Upper lobe of right lung (tissue), 1 donor: ENCODE measurements at regions not wholly inside any gene's neighbourhood (a gene's known extent, or its start where the extent isn't known, plus 50 kb on each side); places are given as distances from the start of the nearest gene placed in this dataset.
"Not testable (repeated sequence)": the region's sequence is repeated elsewhere in the genome, so short reads cannot be mapped to it uniquely, and the experiment has no call there.

Experiments
- ATAC-seq: fragments of 200-7000 bp; cut with Tn5 transposase; one replicate; pipeline ENCODE4 v1.9.1; 2020; ENCODE audit warnings: mild to moderate bottlenecking, moderate library complexity
- DNase-seq: peaks from one replicate; pipeline ENCODE4 v3.0.0-alpha.2; 2020
- H3K27ac ChIP-seq: fragments of 200-600 bp; one replicate; pipeline ENCODE4 v1.8.0; 2022
- H3K27me3 ChIP-seq: fragments of 200-600 bp; one replicate; pipeline ENCODE4 v1.8.0; 2022; ENCODE audit warnings: mild to moderate bottlenecking
- H3K36me3 ChIP-seq: fragments of 200-600 bp; one replicate; pipeline ENCODE4 v1.8.0; 2022
- H3K4me1 ChIP-seq: fragments of 200-600 bp; one replicate; pipeline ENCODE4 v1.8.0; 2022
- H3K4me3 ChIP-seq: fragments of 200-600 bp; one replicate; pipeline ENCODE4 v1.8.0; 2022; ENCODE audit warnings: mild to moderate bottlenecking
- H3K9me3 ChIP-seq: fragments of 200-600 bp; one replicate; pipeline ENCODE4 v1.8.0; 2022
- CTCF ChIP-seq: fragments of 200-600 bp; IDR thresholded peaks from one replicate; pipeline ENCODE4 v1.8.0; 2022; ENCODE audit warnings: antibody characterized with exemption
- intact Hi-C: fragments of 100-400 bp; cut with DNase I; formaldehyde crosslinking; loops from one replicate; pipeline ENCODE4 v1.11.0; 2022
- donor health status: DM: no; HTN: yes; CAD: no; lungs with severe emphysema.

- ATAC-seq (no peak), DNase-seq (peak; percentile 30)
- Histone ChIP-seq H3K4me1 (no peaks in the 10 kb centered on the region), H3K27me3 (peaks cover 2% of the 10 kb centered on the region), H3K9me3 (peaks cover 3% of the 10 kb centered on the region), H3K36me3 (no peaks in the 10 kb centered on the region), H3K27ac (no peak overlapping the region), H3K4me3 (no peak overlapping the region)
- intact Hi-C loops, result no loop called here
- TF ChIP-seq CTCF, result no peak
Measured at GRCh38 chr6:1445650-1446330, 56.4 kb downstream of the FOXF2 start.

DNA sequence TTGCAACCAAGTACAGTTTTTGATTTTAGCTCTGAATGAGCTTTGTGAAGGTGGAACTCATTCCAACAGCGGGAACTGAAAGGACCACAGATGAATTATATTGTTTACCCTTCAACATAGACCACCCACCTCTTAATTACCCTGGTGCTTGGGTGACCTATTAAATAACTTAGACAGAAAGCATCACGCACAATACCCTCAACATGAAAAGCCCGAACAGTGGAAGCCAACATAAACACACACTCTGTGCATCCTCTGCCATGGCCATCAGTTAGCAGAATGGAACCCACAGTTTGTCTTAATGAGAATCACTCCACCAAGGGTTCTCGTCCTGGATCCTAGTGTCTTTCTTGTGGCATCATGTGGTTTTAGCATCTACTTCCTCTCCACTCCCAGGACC lies 60.5 kb downstream of the FOXF2 start:
- no peak overlapping the region for H3K27ac ChIP-seq
- TF ChIP-seq CTCF, result no peak
- no peaks in the 10 kb centered on the region for H3K4me1 ChIP-seq
- ATAC-seq, result no peak
- no peak overlapping the region for H3K4me3 ChIP-seq
- peaks cover 4% of the 10 kb centered on the region for H3K27me3 ChIP-seq
- intact Hi-C loops, result no loop called here
- peaks cover 6% of the 10 kb centered on the region for H3K9me3 ChIP-seq
- DNase-seq, result no peak
- H3K36me3 ChIP-seq, result no peaks in the 10 kb centered on the region

DNA sequence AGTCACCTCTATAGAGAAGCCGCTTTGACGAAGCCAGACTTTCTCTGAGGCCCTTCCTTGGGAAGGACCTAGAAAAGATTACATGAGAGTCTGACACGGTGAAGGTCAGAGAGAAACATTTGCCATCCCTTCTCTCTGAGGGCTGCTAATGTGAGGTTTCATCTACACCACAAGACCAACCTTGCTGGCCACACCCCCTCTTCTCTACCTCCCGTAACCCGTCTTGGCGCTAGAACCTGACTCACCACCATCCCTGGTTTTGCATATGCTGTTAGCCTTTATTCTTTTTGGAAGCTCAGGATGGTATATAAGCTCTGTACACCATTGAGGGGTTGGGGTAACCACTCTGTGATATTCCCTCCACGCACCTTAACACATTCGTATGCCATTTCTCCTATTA lies 63.6 kb downstream of the FOXF2 start:
- Histone ChIP-seq H3K27ac (no peak overlapping the region), H3K9me3 (peaks cover 6% of the 10 kb centered on the region), H3K4me3 (no peak overlapping the region), H3K36me3 (no peaks in the 10 kb centered on the region), H3K27me3 (peaks cover 4% of the 10 kb centered on the region), H3K4me1 (no peaks in the 10 kb centered on the region)
- DNase-seq (no peak), ATAC-seq (no peak)
- no peak for TF ChIP-seq CTCF
- intact Hi-C loops, result no loop called here

GRCh38 chr6:1456816-1457215 lies 67.4 kb downstream of the FOXF2 start:
- ATAC-seq, H3K9me3 ChIP-seq, H3K27me3 ChIP-seq, intact Hi-C loops, H3K27ac ChIP-seq, H3K36me3 ChIP-seq, H3K4me3 ChIP-seq, DNase-seq, H3K4me1 ChIP-seq: not testable (repeated sequence)

- no peak for DNase-seq
- Histone ChIP-seq H3K36me3 (no peaks in the 10 kb centered on the region), H3K9me3 (no peaks in the 10 kb centered on the region), H3K27ac (peak overlapping the region; percentile 8), H3K4me1 (no peaks in the 10 kb centered on the region), H3K27me3 (no peaks in the 10 kb centered on the region), H3K4me3 (no peak overlapping the region)
- TF ChIP-seq CTCF, result no peak
- intact Hi-C loops, result no loop called here
- ATAC-seq, result peak; percentile 60
Measured at GRCh38 chr6:1461207-1461606, 71.8 kb downstream of the FOXF2 start.

DNA sequence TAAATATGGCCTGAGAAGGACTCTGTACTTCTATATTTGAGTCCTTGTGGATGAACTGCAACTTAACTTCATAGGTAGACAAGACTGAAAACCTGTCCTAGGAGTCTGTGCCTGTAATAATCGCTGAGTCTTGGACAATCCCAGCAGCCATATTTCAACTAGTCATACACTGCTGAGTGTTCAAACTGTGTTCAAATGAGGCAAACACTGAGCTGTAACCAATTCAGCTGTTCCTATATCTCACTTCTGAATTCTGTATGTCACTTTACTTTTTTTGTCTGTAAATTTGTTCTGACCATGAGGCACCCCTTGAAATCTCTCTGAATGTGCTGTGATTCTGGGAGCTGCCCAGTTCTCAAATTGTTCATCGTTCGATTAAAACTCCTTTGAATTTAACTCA lies 72.4 kb downstream of the FOXF2 start:
- no peak for TF ChIP-seq CTCF
- no peaks in the 10 kb centered on the region for H3K36me3 ChIP-seq
- no peaks in the 10 kb centered on the region for H3K4me1 ChIP-seq
- no peaks in the 10 kb centered on the region for H3K9me3 ChIP-seq
- intact Hi-C loops, result no loop called here
- no peak for DNase-seq
- H3K4me3 ChIP-seq, result no peak overlapping the region
- peak overlapping the region; percentile 8 for H3K27ac ChIP-seq
- ATAC-seq, result no peak
- no peaks in the 10 kb centered on the region for H3K27me3 ChIP-seq
